ENCODE measurements at regions not wholly inside any gene's neighbourhood (a gene's known extent, or its start where the extent isn't known, plus 50 kb on each side); places are given as distances from the start of the nearest gene placed in this dataset.

DNA sequence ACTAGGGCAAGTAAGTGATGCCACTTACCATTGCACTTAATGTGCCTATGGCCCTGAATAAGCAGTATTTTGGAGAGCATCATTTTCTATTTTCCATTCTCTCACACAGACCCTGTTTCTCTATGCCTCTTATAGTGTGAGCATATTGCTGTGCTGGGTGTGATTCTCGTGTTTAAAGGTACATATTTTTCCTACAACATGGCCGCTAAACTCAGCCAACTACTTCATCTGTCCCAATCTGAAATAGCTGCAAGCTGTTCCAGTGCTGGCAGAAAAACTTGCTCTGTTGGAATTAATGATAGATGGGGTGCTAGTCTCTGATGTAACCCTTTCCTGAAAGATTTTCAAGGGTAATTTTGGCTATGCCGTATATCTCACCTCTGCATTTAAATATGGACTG is 97.5 kb downstream of the ZNF326 start:
- Mint-ChIP-seq H3K9me3 (peaks cover 13% of the 10 kb centered on the region), H3K4me1 (no peaks in the 10 kb centered on the region), H3K27me3 (ENCODE audit: low read depth) (no peaks in the 10 kb centered on the region), H3K4me3 (no peak overlapping the region), H3K27ac (no peak overlapping the region), H3K36me3 (peaks cover 8% of the 10 kb centered on the region; the same call in 1 of the 2 replicates)
- ATAC-seq = no peak
- ChIA-PET POLR2A (no interaction called here), CTCF (no interaction called here)
- no peak for DNase-seq (ENCODE audit: low spot score)
- TF ChIP-seq, protein P1, sequence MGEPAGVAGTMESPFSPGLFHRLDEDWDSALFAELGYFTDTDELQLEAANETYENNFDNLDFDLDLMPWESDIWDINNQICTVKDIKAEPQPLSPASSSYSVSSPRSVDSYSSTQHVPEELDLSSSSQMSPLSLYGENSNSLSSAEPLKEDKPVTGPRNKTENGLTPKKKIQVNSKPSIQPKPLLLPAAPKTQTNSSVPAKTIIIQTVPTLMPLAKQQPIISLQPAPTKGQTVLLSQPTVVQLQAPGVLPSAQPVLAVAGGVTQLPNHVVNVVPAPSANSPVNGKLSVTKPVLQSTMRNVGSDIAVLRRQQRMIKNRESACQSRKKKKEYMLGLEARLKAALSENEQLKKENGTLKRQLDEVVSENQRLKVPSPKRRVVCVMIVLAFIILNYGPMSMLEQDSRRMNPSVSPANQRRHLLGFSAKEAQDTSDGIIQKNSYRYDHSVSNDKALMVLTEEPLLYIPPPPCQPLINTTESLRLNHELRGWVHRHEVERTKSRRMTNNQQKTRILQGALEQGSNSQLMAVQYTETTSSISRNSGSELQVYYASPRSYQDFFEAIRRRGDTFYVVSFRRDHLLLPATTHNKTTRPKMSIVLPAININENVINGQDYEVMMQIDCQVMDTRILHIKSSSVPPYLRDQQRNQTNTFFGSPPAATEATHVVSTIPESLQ (CRISPR knock-in tag; IDR thresholded peaks at IDR 0.05) = no peak
- no peak for TF ChIP-seq NFATC4 (CRISPR knock-in tag; IDR thresholded peaks at IDR 0.05)
- TF ChIP-seq, protein P2, sequence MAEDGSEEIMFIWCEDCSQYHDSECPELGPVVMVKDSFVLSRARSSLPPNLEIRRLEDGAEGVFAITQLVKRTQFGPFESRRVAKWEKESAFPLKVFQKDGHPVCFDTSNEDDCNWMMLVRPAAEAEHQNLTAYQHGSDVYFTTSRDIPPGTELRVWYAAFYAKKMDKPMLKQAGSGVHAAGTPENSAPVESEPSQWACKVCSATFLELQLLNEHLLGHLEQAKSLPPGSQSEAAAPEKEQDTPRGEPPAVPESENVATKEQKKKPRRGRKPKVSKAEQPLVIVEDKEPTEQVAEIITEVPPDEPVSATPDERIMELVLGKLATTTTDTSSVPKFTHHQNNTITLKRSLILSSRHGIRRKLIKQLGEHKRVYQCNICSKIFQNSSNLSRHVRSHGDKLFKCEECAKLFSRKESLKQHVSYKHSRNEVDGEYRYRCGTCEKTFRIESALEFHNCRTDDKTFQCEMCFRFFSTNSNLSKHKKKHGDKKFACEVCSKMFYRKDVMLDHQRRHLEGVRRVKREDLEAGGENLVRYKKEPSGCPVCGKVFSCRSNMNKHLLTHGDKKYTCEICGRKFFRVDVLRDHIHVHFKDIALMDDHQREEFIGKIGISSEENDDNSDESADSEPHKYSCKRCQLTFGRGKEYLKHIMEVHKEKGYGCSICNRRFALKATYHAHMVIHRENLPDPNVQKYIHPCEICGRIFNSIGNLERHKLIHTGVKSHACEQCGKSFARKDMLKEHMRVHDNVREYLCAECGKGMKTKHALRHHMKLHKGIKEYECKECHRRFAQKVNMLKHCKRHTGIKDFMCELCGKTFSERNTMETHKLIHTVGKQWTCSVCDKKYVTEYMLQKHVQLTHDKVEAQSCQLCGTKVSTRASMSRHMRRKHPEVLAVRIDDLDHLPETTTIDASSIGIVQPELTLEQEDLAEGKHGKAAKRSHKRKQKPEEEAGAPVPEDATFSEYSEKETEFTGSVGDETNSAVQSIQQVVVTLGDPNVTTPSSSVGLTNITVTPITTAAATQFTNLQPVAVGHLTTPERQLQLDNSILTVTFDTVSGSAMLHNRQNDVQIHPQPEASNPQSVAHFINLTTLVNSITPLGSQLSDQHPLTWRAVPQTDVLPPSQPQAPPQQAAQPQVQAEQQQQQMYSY (CRISPR knock-in tag; IDR thresholded peaks at IDR 0.05) = no peak
- TF ChIP-seq, protein P3, sequence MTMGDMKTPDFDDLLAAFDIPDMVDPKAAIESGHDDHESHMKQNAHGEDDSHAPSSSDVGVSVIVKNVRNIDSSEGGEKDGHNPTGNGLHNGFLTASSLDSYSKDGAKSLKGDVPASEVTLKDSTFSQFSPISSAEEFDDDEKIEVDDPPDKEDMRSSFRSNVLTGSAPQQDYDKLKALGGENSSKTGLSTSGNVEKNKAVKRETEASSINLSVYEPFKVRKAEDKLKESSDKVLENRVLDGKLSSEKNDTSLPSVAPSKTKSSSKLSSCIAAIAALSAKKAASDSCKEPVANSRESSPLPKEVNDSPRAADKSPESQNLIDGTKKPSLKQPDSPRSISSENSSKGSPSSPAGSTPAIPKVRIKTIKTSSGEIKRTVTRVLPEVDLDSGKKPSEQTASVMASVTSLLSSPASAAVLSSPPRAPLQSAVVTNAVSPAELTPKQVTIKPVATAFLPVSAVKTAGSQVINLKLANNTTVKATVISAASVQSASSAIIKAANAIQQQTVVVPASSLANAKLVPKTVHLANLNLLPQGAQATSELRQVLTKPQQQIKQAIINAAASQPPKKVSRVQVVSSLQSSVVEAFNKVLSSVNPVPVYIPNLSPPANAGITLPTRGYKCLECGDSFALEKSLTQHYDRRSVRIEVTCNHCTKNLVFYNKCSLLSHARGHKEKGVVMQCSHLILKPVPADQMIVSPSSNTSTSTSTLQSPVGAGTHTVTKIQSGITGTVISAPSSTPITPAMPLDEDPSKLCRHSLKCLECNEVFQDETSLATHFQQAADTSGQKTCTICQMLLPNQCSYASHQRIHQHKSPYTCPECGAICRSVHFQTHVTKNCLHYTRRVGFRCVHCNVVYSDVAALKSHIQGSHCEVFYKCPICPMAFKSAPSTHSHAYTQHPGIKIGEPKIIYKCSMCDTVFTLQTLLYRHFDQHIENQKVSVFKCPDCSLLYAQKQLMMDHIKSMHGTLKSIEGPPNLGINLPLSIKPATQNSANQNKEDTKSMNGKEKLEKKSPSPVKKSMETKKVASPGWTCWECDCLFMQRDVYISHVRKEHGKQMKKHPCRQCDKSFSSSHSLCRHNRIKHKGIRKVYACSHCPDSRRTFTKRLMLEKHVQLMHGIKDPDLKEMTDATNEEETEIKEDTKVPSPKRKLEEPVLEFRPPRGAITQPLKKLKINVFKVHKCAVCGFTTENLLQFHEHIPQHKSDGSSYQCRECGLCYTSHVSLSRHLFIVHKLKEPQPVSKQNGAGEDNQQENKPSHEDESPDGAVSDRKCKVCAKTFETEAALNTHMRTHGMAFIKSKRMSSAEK (CRISPR knock-in tag; IDR thresholded peaks at IDR 0.05; ENCODE audit: borderline replicate concordance) = no peak
- TF ChIP-seq SOX15 (CRISPR knock-in tag; IDR thresholded peaks at IDR 0.05) = no peak
- TF ChIP-seq, protein P4, sequence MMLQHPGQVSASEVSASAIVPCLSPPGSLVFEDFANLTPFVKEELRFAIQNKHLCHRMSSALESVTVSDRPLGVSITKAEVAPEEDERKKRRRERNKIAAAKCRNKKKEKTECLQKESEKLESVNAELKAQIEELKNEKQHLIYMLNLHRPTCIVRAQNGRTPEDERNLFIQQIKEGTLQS (CRISPR knock-in tag; conservative IDR thresholded peaks at IDR 0.05) = no peak
- no peak for TF ChIP-seq ZNF671 (CRISPR knock-in tag; IDR thresholded peaks at IDR 0.05)
- no peak for TF ChIP-seq JAZF1 (CRISPR knock-in tag; IDR thresholded peaks at IDR 0.05)
- no peak for TF ChIP-seq NR1H2 (CRISPR knock-in tag; IDR thresholded peaks at IDR 0.05)
- TF ChIP-seq, protein P5, sequence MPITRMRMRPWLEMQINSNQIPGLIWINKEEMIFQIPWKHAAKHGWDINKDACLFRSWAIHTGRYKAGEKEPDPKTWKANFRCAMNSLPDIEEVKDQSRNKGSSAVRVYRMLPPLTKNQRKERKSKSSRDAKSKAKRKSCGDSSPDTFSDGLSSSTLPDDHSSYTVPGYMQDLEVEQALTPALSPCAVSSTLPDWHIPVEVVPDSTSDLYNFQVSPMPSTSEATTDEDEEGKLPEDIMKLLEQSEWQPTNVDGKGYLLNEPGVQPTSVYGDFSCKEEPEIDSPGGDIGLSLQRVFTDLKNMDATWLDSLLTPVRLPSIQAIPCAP (CRISPR knock-in tag; IDR thresholded peaks at IDR 0.05) = no peak
- TF ChIP-seq ZNF232 (CRISPR knock-in tag; IDR thresholded peaks at IDR 0.05) = no peak
- no peak for TF ChIP-seq HMGA2 (CRISPR knock-in tag; IDR thresholded peaks at IDR 0.05)
- TF ChIP-seq, protein P6, sequence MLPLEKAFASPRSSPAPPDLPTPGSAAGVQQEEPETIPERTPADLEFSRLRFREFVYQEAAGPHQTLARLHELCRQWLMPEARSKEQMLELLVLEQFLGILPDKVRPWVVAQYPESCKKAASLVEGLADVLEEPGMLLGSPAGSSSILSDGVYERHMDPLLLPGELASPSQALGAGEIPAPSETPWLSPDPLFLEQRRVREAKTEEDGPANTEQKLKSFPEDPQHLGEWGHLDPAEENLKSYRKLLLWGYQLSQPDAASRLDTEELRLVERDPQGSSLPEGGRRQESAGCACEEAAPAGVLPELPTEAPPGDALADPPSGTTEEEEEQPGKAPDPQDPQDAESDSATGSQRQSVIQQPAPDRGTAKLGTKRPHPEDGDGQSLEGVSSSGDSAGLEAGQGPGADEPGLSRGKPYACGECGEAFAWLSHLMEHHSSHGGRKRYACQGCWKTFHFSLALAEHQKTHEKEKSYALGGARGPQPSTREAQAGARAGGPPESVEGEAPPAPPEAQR (CRISPR knock-in tag; IDR thresholded peaks at IDR 0.05) = no peak
- TF ChIP-seq, protein P7, sequence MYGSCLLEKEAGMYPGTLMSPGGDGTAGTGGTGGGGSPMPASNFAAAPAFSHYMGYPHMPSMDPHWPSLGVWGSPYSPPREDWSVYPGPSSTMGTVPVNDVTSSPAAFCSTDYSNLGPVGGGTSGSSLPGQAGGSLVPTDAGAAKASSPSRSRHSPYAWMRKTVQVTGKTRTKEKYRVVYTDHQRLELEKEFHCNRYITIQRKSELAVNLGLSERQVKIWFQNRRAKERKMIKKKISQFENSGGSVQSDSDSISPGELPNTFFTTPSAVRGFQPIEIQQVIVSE (CRISPR knock-in tag; IDR thresholded peaks at IDR 0.05; ENCODE audit: borderline replicate concordance) = no peak
- no peak for TF ChIP-seq ELF4 (CRISPR knock-in tag; IDR thresholded peaks at IDR 0.05; ENCODE audit: low read depth)
- no peak for TF ChIP-seq ZNF219 (CRISPR knock-in tag; IDR thresholded peaks at IDR 0.05; ENCODE audit: borderline replicate concordance)
- TF ChIP-seq SP1 (CRISPR knock-in tag; conservative IDR thresholded peaks at IDR 0.05) = no peak
- TF ChIP-seq, protein P8, sequence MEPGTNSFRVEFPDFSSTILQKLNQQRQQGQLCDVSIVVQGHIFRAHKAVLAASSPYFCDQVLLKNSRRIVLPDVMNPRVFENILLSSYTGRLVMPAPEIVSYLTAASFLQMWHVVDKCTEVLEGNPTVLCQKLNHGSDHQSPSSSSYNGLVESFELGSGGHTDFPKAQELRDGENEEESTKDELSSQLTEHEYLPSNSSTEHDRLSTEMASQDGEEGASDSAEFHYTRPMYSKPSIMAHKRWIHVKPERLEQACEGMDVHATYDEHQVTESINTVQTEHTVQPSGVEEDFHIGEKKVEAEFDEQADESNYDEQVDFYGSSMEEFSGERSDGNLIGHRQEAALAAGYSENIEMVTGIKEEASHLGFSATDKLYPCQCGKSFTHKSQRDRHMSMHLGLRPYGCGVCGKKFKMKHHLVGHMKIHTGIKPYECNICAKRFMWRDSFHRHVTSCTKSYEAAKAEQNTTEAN (CRISPR knock-in tag; IDR thresholded peaks at IDR 0.05) = no peak
- TF ChIP-seq GRHL2 (CRISPR knock-in tag; IDR thresholded peaks at IDR 0.05; ENCODE audit: insufficient replicate concordance, severe bottlenecking) = no peak

Measured in WTC11 (cell line).